GM12878 (cell line): ENCODE measurements at regions not wholly inside any gene's neighbourhood (a gene's known extent, or its start where the extent isn't known, plus 50 kb on each side); places are given as distances from the start of the nearest gene placed in this dataset.

Source experiments
- ATAC-seq: fragments of 200-7000 bp; cut with Tn5 transposase; 3 replicates; pipeline ENCODE4 v1.9.1; 2020; ENCODE audit warnings: mild to moderate bottlenecking, moderate library complexity
- BruUV-seq: library from RNA; stranded (reverse); fragments of 400-500 nt; replicated peaks from 2 replicates; lab custom pipeline; 2021; lab: Mats Ljungman, UMichigan
- CTCF ChIA-PET: fragments of 300-600 bp; sonication (Branson Sonifier 250); formaldehyde crosslinking; extraction: SDS; loops from one replicate; lab custom pipeline; 2021; ENCODE audit warnings: inconsistent platforms; lab: Yijun Ruan, JAX
- POLR2A ChIA-PET: fragments of 350-600 bp; formaldehyde crosslinking; extraction: SDS; loops from one replicate; lab custom pipeline; 2021; ENCODE audit warnings: inconsistent platforms; lab: Charles Lee
- RAD21 ChIA-PET: fragments of 300-600 bp; sonication (Branson Sonifier 250); formaldehyde crosslinking; loops from one replicate; lab custom pipeline; 2023; ENCODE audit warnings: antibody characterized with exemption; ENCODE audit not compliant: unreplicated experiment; lab: Charles Lee
- SMC1A ChIA-PET: fragments of 300-600 bp; sonication (Branson Sonifier 250); formaldehyde crosslinking; loops from one replicate; lab custom pipeline; 2023; ENCODE audit not compliant: unreplicated experiment, uncharacterized antibody; lab: Charles Lee
- DNase-seq: peaks from one replicate; pipeline ENCODE4 v3.0.0-alpha.2; 2011; ENCODE audit warnings: low read depth, low spot score
- FAIRE-seq: peaks from 3 replicates; lab custom pipeline; 2011; peaks lifted over from hg19 to GRCh38; lab: Jason Lieb, UNC
- H2AFZ ChIP-seq: 2 replicates; pipeline ENCODE4 v1.6.0; 2011; ENCODE audit warnings: low read depth, low read length, control low read depth; ENCODE audit not compliant: control insufficient read depth
- H3K27ac ChIP-seq: 2 replicates; pipeline ENCODE4 v1.5.1; 2011; ENCODE audit warnings: control low read depth; ENCODE audit not compliant: control insufficient read depth, insufficient read depth
- H3K27me3 ChIP-seq, 2 experiments: replicated peaks in 1 of 2; 2 replicates each; pipeline versions ENCODE4 v1.6.0 to v1.6.1; 2011; ENCODE audit warnings: low read length in 1 of 2; ENCODE audit not compliant: control insufficient read depth in 2 of 2, insufficient read depth in 2 of 2
- H3K36me3 ChIP-seq, 2 experiments: 2 replicates each; pipeline ENCODE4 v1.5.1; 2011; ENCODE audit warnings: low read length in 1 of 2; ENCODE audit not compliant: control insufficient read depth in 2 of 2, insufficient read depth in 2 of 2
- H3K4me1 ChIP-seq: 2 replicates; pipeline ENCODE4 v1.6.1; 2011; ENCODE audit warnings: mild to moderate bottlenecking, low read length, moderate library complexity, mixed read lengths; ENCODE audit not compliant: control insufficient read depth, insufficient read depth
- H3K4me2 ChIP-seq: 2 replicates; pipeline ENCODE4 v1.6.0; 2011; ENCODE audit warnings: control low read depth; ENCODE audit not compliant: control insufficient read depth, insufficient read depth
- H3K4me3 ChIP-seq: fragments of 200-600 bp; sonication (generic); 2 replicates; pipeline ENCODE4 v1.5.1; 2016
- H3K79me2 ChIP-seq: 2 replicates; pipeline ENCODE4 v1.6.0; 2011; ENCODE audit warnings: low read length; ENCODE audit not compliant: control insufficient read depth, insufficient read depth
- H3K9ac ChIP-seq: 2 replicates; pipeline ENCODE4 v1.8.0; 2011; ENCODE audit warnings: low read length, control low read depth, mixed read lengths; ENCODE audit not compliant: control insufficient read depth, insufficient read depth
- H3K9me3 ChIP-seq: replicated peaks from 3 replicates; pipeline ENCODE4 v1.5.1; 2011; ENCODE audit warnings: mild to moderate bottlenecking, low read length; ENCODE audit not compliant: control insufficient read depth, insufficient read depth
- H4K20me1 ChIP-seq: 2 replicates; pipeline ENCODE4 v1.6.0; 2011; ENCODE audit not compliant: control insufficient read depth, insufficient read depth
- KLF5 ChIP-seq: fragments of 450-650 bp; IDR thresholded peaks from 2 replicates; pipeline ENCODE4 v1.6.1; 2014; ENCODE audit warnings: mild to moderate bottlenecking; ENCODE audit not compliant: partially characterized antibody
- MXI1 ChIP-seq: fragments of 150-350 bp; IDR thresholded peaks from 2 replicates; pipeline ENCODE4 v1.6.1; 2011; ENCODE audit warnings: low read depth, mild to moderate bottlenecking, inconsistent platforms, low read length, improper control_type of control experiment
- NFXL1 ChIP-seq: fragments of 450-650 bp; IDR thresholded peaks from 2 replicates; pipeline ENCODE4 v1.6.1; 2017; ENCODE audit warnings: antibody characterized with exemption, mild to moderate bottlenecking, borderline replicate concordance
- ZNF217 ChIP-seq: fragments of 450-650 bp; IDR thresholded peaks from 2 replicates; pipeline ENCODE4 v1.6.1; 2017; ENCODE audit warnings: antibody characterized with exemption, mild to moderate bottlenecking
- ZNF592 ChIP-seq: fragments of 450-650 bp; IDR thresholded peaks from 2 replicates; pipeline ENCODE4 v1.6.1; 2017; ENCODE audit warnings: mild to moderate bottlenecking, moderate library complexity
- WGBS: methylation state at CpG from one replicate; pipeline ENCODE4 v1.1.6; 2016; ENCODE audit warnings: low lambda C conversion rate; ENCODE audit not compliant: insufficient replicate concordance, insufficient coverage; ENCODE audit errors: missing lambda C conversion rate; 5-methylcytosine and 5-hydroxymethylcytosine counted together
- in situ Hi-C: fragments of 300-500 bp; cut with MboI; formaldehyde crosslinking; loops from 9 replicates; pipeline ENCODE4 v1.14.3; 2018; ENCODE audit warnings: mixed read lengths
- intact Hi-C: fragments of 100-400 bp; cut with micrococcal nuclease; formaldehyde crosslinking; loops from one replicate; pipeline ENCODE4 v1.14.2; 2022; ENCODE audit not compliant: unreplicated experiment
- TF ChIP-seq, protein P1 (sequence below): fragments of 450-650 bp; IDR thresholded peaks from 2 replicates; pipeline ENCODE4 v1.6.1; 2017; ENCODE audit warnings: borderline replicate concordance

DNA sequence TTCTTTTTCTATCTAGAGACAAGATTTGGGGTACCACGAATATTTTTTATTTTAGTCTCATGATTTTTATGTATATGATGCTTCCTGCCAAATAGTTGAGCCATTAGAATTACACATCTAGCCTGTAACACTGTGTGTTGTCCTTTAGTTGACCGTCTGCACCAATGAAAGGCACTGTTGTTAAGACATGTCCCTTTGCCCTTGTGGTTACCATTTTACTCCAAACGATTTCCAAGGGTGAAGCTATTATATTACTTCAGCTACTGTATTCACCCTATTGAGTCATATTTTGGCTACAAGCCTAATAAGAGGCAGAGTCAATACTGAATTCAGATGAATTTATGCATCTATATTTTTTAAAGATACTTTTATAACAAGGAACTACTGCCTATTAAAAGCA is 207.6 kb downstream of the CETN3 start:
- no peak overlapping the region for H3K4me3 ChIP-seq
- H3K9me3 ChIP-seq: no peaks in the 10 kb centered on the region; the same call in 1 of the 3 replicates
- ChIA-PET RAD21 (no interaction called here), POLR2A (no interaction called here), SMC1A (no interaction called here), CTCF (no interaction called here)
- in situ Hi-C loops (no loop called here), intact Hi-C loops (no loop called here)
- H3K79me2 ChIP-seq: no peaks in the 10 kb centered on the region
- ATAC-seq (no peak), FAIRE-seq (no peak), DNase-seq (no peak)
- BruUV-seq: no TSS peak
- no peaks in the 10 kb centered on the region for H3K4me1 ChIP-seq
- no peaks in the 10 kb centered on the region for H3K36me3 ChIP-seq
- TF ChIP-seq ZNF217 (no peak), NFXL1 (no peak), MXI1 (no peak)
- TF ChIP-seq, protein P1, sequence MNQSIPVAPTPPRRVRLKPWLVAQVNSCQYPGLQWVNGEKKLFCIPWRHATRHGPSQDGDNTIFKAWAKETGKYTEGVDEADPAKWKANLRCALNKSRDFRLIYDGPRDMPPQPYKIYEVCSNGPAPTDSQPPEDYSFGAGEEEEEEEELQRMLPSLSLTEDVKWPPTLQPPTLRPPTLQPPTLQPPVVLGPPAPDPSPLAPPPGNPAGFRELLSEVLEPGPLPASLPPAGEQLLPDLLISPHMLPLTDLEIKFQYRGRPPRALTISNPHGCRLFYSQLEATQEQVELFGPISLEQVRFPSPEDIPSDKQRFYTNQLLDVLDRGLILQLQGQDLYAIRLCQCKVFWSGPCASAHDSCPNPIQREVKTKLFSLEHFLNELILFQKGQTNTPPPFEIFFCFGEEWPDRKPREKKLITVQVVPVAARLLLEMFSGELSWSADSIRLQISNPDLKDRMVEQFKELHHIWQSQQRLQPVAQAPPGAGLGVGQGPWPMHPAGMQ: no peak
- no peaks in the 10 kb centered on the region for H3K27me3 ChIP-seq
- H3K4me2 ChIP-seq: no peak overlapping the region
- no peak overlapping the region for H3K27ac ChIP-seq
- H4K20me1 ChIP-seq: no peaks in the 10 kb centered on the region
- no peak overlapping the region for H2AFZ ChIP-seq
- WGBS: 33% methylated on average over 3 of the region's 3 CpGs
- no peak overlapping the region for H3K9ac ChIP-seq

DNA sequence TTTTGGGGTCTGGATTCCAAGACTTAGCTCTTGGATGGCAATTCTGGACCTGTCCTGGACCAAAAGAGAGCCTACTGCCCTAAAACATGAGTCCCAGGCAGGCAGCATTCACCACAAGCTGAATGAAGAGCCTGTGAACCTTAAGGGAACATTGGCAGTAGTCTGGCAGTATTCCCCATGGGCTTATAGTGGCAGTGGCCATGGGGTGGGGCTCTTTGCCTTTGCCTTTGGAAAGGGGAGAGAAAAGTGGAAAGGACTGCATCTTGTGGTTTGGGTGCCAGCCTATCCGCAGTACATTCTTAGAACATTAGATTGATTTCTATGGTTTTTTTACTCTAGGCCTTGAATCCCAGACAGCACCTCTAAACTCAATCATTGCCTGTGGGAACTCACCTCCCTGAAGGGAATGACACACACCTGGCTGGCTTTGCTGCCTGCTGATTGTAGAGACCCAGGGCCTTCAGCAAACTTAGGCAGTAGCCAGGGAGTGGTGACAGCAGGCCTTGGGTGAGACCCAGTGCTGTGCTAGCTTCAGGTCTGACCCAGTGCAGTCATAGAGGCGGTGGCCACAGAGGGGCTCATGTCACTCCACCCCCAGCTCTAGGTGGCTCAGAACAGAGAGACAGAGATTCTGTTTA is 216.3 kb downstream of the CETN3 start:
- Histone ChIP-seq H3K4me1 (no peaks in the 10 kb centered on the region), H3K36me3 (no peaks in the 10 kb centered on the region), H3K79me2 (no peaks in the 10 kb centered on the region), H3K4me2 (no peak overlapping the region), H3K4me3 (no peak overlapping the region), H3K27ac (no peak overlapping the region), H4K20me1 (no peaks in the 10 kb centered on the region), H2AFZ (no peak overlapping the region), H3K9me3 (no peaks in the 10 kb centered on the region), H3K9ac (no peak overlapping the region), H3K27me3 (no peaks in the 10 kb centered on the region)
- intact Hi-C loops (no loop called here), in situ Hi-C loops (no loop called here)
- SMC1A ChIA-PET: no interaction called here
- 93% methylated on average over 2 of the region's 2 CpGs for WGBS
- RAD21 ChIA-PET: no interaction called here
- no TSS peak for BruUV-seq
- ATAC-seq (no peak), DNase-seq (no peak), FAIRE-seq (no peak)
- CTCF ChIA-PET: no interaction called here
- no peak for TF ChIP-seq ZNF592
- TF ChIP-seq KLF5: no peak
- POLR2A ChIA-PET: no interaction called here
